A673 (cell line): ENCODE measurements at regions not wholly inside any gene's neighbourhood (a gene's known extent, or its start where the extent isn't known, plus 50 kb on each side); places are given as distances from the start of the nearest gene placed in this dataset.

Experiments
- BruUV-seq: library from RNA; stranded (reverse); fragments of 400-500 nt; replicated peaks from 2 replicates; lab custom pipeline; 2021; lab: Mats Ljungman, UMichigan
- CTCF ChIA-PET: fragments of 300-600 bp; sonication (Branson Sonifier 250); formaldehyde crosslinking; loops from one replicate; lab custom pipeline; 2022; ENCODE audit warnings: antibody characterized with exemption; lab: Charles Lee
- POLR2A ChIA-PET: fragments of 300-600 bp; sonication (Branson Sonifier 250); formaldehyde crosslinking; loops from one replicate; lab custom pipeline; 2022; ENCODE audit warnings: antibody characterized with exemption; ENCODE audit not compliant: low non-redundant PET; lab: Charles Lee
- DNase-seq: peaks from one replicate; pipeline ENCODE4 v3.0.0-alpha.2; 2015; ENCODE audit warnings: low spot score
- H3K27ac ChIP-seq: fragments of 200-600 bp; sonication (generic); 2 replicates; pipeline ENCODE4 v1.5.1; 2016; ENCODE audit warnings: mixed run types, low read depth, mild to moderate bottlenecking, mixed read lengths, antibody characterized with exemption, low read length; ENCODE audit not compliant: poor library complexity, severe bottlenecking
- H3K27me3 ChIP-seq: fragments of 200-600 bp; sonication (generic); replicated peaks from 2 replicates; pipeline ENCODE4 v1.6.1; 2017; ENCODE audit warnings: mixed run types, low read depth, mild to moderate bottlenecking, mixed read lengths, antibody characterized with exemption, low read length; ENCODE audit not compliant: insufficient read depth, poor library complexity
- H3K36me3 ChIP-seq: fragments of 200-600 bp; sonication (generic); 2 replicates; pipeline ENCODE4 v1.6.1; 2016; ENCODE audit warnings: mixed run types, mild to moderate bottlenecking, mixed read lengths, antibody characterized with exemption, low read length; ENCODE audit not compliant: insufficient read depth, poor library complexity, severe bottlenecking
- H3K4me1 ChIP-seq: fragments of 200-600 bp; sonication (generic); 2 replicates; pipeline ENCODE4 v1.6.1; 2017; ENCODE audit warnings: mixed run types, mild to moderate bottlenecking, mixed read lengths, antibody characterized with exemption, low read length; ENCODE audit not compliant: insufficient read depth, poor library complexity, severe bottlenecking
- H3K4me3 ChIP-seq: fragments of 200-600 bp; sonication (generic); 2 replicates; pipeline ENCODE4 v1.5.1; 2016; ENCODE audit warnings: low read depth, mixed run types, mild to moderate bottlenecking, mixed read lengths, low read length; ENCODE audit not compliant: poor library complexity, severe bottlenecking
- H3K9me3 ChIP-seq: fragments of 200-600 bp; sonication (generic); 2 replicates; pipeline ENCODE4 v1.6.1; 2016; ENCODE audit warnings: mixed run types, low read depth, mild to moderate bottlenecking, mixed read lengths, antibody characterized with exemption, low read length; ENCODE audit not compliant: poor library complexity, severe bottlenecking
- CTCF ChIP-seq: fragments of 300-800, 200-600 bp; sonication (generic); conservative IDR thresholded peaks from 2 replicates; pipeline ENCODE4 v1.5.1; 2017; ENCODE audit warnings: low read depth, mild to moderate bottlenecking, antibody characterized with exemption, low read length, moderate library complexity, mixed read lengths
- EZH2 ChIP-seq: fragments of 200-600 bp; sonication (generic); IDR thresholded peaks from 2 replicates; pipeline ENCODE4 v1.6.1; 2017; ENCODE audit warnings: borderline replicate concordance, low read depth, mild to moderate bottlenecking, mixed read lengths, antibody characterized with exemption, low read length; ENCODE audit not compliant: poor library complexity, severe bottlenecking
- intact Hi-C: fragments of 100-400 bp; cut with micrococcal nuclease; formaldehyde crosslinking; loops from one replicate; pipeline ENCODE4 v1.10.0; 2022; ENCODE audit not compliant: unreplicated experiment

GRCh38 chr9:30015073-30015472, 2369.4 kb upstream of the ACO1 start:
- intact Hi-C loops = no loop called here
- ChIA-PET CTCF (no interaction called here), POLR2A (no interaction called here)
- no peaks in the 10 kb centered on the region for H3K4me1 ChIP-seq
- BruUV-seq = no TSS peak
- no peak for DNase-seq
- no peaks in the 10 kb centered on the region for H3K27me3 ChIP-seq
- TF ChIP-seq CTCF (no peak), EZH2 (no peak)
- H3K27ac ChIP-seq = no peak overlapping the region
- H3K4me3 ChIP-seq = no peak overlapping the region
- no peaks in the 10 kb centered on the region for H3K9me3 ChIP-seq
- H3K36me3 ChIP-seq = no peaks in the 10 kb centered on the region

- POLR2A ChIA-PET = no interaction called here
- no peak for DNase-seq
- Histone ChIP-seq H3K36me3 (no peaks in the 10 kb centered on the region), H3K27me3 (no peaks in the 10 kb centered on the region), H3K4me1 (no peaks in the 10 kb centered on the region), H3K4me3 (no peak overlapping the region), H3K27ac (no peak overlapping the region), H3K9me3 (no peaks in the 10 kb centered on the region)
- CTCF ChIA-PET = no interaction called here
- TF ChIP-seq EZH2 (no peak), CTCF (no peak)
- intact Hi-C loops = no loop called here
- no TSS peak for BruUV-seq
Observed at GRCh38 chr9:30020161-30020560, 2364.3 kb upstream of the ACO1 start.

GRCh38 chr9:30035761-30036160, 2348.7 kb upstream of the ACO1 start:
- BruUV-seq = no TSS peak
- Histone ChIP-seq H3K27ac (no peak overlapping the region), H3K9me3 (no peaks in the 10 kb centered on the region), H3K4me3 (no peak overlapping the region), H3K4me1 (no peaks in the 10 kb centered on the region), H3K27me3 (no peaks in the 10 kb centered on the region), H3K36me3 (no peaks in the 10 kb centered on the region)
- TF ChIP-seq EZH2 (no peak), CTCF (no peak)
- intact Hi-C loops = no loop called here
- ChIA-PET POLR2A (no interaction called here), CTCF (no interaction called here)
- no peak for DNase-seq
